ENCODE measurements at regions not wholly inside any gene's neighbourhood (a gene's known extent, or its start where the extent isn't known, plus 50 kb on each side); places are given as distances from the start of the nearest gene placed in this dataset.
"Not testable (repeated sequence)": the region's sequence is repeated elsewhere in the genome, so short reads cannot be mapped to it uniquely, and the experiment has no call there.

GRCh38 chr12:131439752-131440151, 271.1 kb upstream of the SFSWAP start:
- H3K9me3 Mint-ChIP-seq (ENCODE audit: low read depth); H3K27ac Mint-ChIP-seq; H3K27me3 Mint-ChIP-seq; H3K36me3 Mint-ChIP-seq (ENCODE audit: low read depth); H3K4me3 Mint-ChIP-seq; H3K4me1 Mint-ChIP-seq; DNase-seq; ATAC-seq; CTCF ChIA-PET; POLR2A ChIA-PET: not testable (repeated sequence)
- intact Hi-C loops (cut with DNase I, micrococcal nuclease): loop anchor here (2.0 kb wide), 1 partner anchor 213 kb away; no protein-coding TSS in a partner anchor

GRCh38 chr12:131440209-131441059, 270.5 kb upstream of the SFSWAP start:
- H3K27me3 Mint-ChIP-seq; POLR2A ChIA-PET; H3K4me3 Mint-ChIP-seq; H3K4me1 Mint-ChIP-seq; CTCF ChIA-PET; H3K9me3 Mint-ChIP-seq (ENCODE audit: low read depth); H3K27ac Mint-ChIP-seq; intact Hi-C loops (cut with DNase I, micrococcal nuclease); DNase-seq; H3K36me3 Mint-ChIP-seq (ENCODE audit: low read depth): not testable (repeated sequence)
- peak; percentile 44 for ATAC-seq

- intact Hi-C loops (cut with DNase I, micrococcal nuclease): no loop called here
- Mint-ChIP-seq H3K27ac (no peak overlapping the region), H3K27me3 (no peaks in the 10 kb centered on the region), H3K4me1 (no peaks in the 10 kb centered on the region), H3K36me3 (ENCODE audit: low read depth) (no peaks in the 10 kb centered on the region), H3K4me3 (no peak overlapping the region), H3K9me3 (ENCODE audit: low read depth) (no peaks in the 10 kb centered on the region)
- DNase-seq (no peak), ATAC-seq (no peak)
- ChIA-PET CTCF (no interaction called here), POLR2A (no interaction called here)
These were observed 269.9 kb upstream of the SFSWAP start for GRCh38 chr12:131441060-131441396.

- DNase-seq (no peak), ATAC-seq (no peak)
- intact Hi-C loops (cut with DNase I, micrococcal nuclease): no loop called here
- CTCF ChIA-PET: no interaction called here
- POLR2A ChIA-PET: no interaction called here
- H3K9me3 Mint-ChIP-seq (ENCODE audit: low read depth): no peaks in the 10 kb centered on the region
- no peaks in the 10 kb centered on the region for H3K27me3 Mint-ChIP-seq
- no peaks in the 10 kb centered on the region for H3K4me1 Mint-ChIP-seq
- H3K36me3 Mint-ChIP-seq (ENCODE audit: low read depth): no peaks in the 10 kb centered on the region
- no peak overlapping the region for H3K4me3 Mint-ChIP-seq
- H3K27ac Mint-ChIP-seq: no peak overlapping the region
These were observed 269.1 kb upstream of the SFSWAP start for GRCh38 chr12:131441638-131442336.

- Mint-ChIP-seq H3K36me3 (ENCODE audit: low read depth) (no peaks in the 10 kb centered on the region), H3K9me3 (ENCODE audit: low read depth) (no peaks in the 10 kb centered on the region), H3K27me3 (no peaks in the 10 kb centered on the region), H3K27ac (no peak overlapping the region), H3K4me3 (no peak overlapping the region), H3K4me1 (no peaks in the 10 kb centered on the region)
- intact Hi-C loops (cut with DNase I, micrococcal nuclease): no loop called here
- POLR2A ChIA-PET: no interaction called here
- no peak for DNase-seq
- no peak for ATAC-seq
- CTCF ChIA-PET: no interaction called here
These were observed 268.5 kb upstream of the SFSWAP start for GRCh38 chr12:131442337-131442918.

GRCh38 chr12:131443019-131444000, 267.6 kb upstream of the SFSWAP start:
- Mint-ChIP-seq H3K4me1 (no peaks in the 10 kb centered on the region), H3K27ac (no peak overlapping the region), H3K36me3 (ENCODE audit: low read depth) (no peaks in the 10 kb centered on the region), H3K4me3 (no peak overlapping the region), H3K9me3 (ENCODE audit: low read depth) (no peaks in the 10 kb centered on the region), H3K27me3 (no peaks in the 10 kb centered on the region)
- no peak for ATAC-seq
- intact Hi-C loops (cut with DNase I, micrococcal nuclease): no loop called here
- ChIA-PET POLR2A (no interaction called here), CTCF (interaction anchor here (0.5 kb wide), 1 partner anchor 9 kb away, joined by 3 read pairs; no protein-coding TSS in a partner anchor)
- no peak for DNase-seq

- ATAC-seq (no peak), DNase-seq (no peak)
- H3K4me1 Mint-ChIP-seq: no peaks in the 10 kb centered on the region
- H3K36me3 Mint-ChIP-seq (ENCODE audit: low read depth): no peaks in the 10 kb centered on the region
- no peaks in the 10 kb centered on the region for H3K27me3 Mint-ChIP-seq
- no peak overlapping the region for H3K27ac Mint-ChIP-seq
- no peak overlapping the region for H3K4me3 Mint-ChIP-seq
- ChIA-PET CTCF (interaction anchor here (0.5 kb wide), 1 partner anchor 8 kb away, joined by 3 read pairs; no protein-coding TSS in a partner anchor), POLR2A (interaction anchor here (0.6 kb wide), 1 partner anchor 119 kb away, joined by 3 read pairs; no protein-coding TSS in a partner anchor)
- intact Hi-C loops (cut with DNase I, micrococcal nuclease): no loop called here
- H3K9me3 Mint-ChIP-seq (ENCODE audit: low read depth): no peaks in the 10 kb centered on the region
These were observed 266.4 kb upstream of the SFSWAP start for GRCh38 chr12:131444220-131445164.

GRCh38 chr12:131445184-131445774, 265.6 kb upstream of the SFSWAP start:
- ATAC-seq (no peak), DNase-seq (no peak)
- ChIA-PET CTCF (interaction anchor here (0.7 kb wide), 1 partner anchor 290 kb away, joined by 3 read pairs; no protein-coding TSS in a partner anchor), POLR2A (no interaction called here)
- H3K4me3 Mint-ChIP-seq: no peak overlapping the region
- no peak overlapping the region for H3K27ac Mint-ChIP-seq
- H3K9me3 Mint-ChIP-seq (ENCODE audit: low read depth): no peaks in the 10 kb centered on the region
- no peaks in the 10 kb centered on the region for H3K4me1 Mint-ChIP-seq
- intact Hi-C loops (cut with DNase I, micrococcal nuclease): no loop called here
- no peaks in the 10 kb centered on the region for H3K36me3 Mint-ChIP-seq (ENCODE audit: low read depth)
- H3K27me3 Mint-ChIP-seq: peaks cover under 1% of the 10 kb centered on the region

GRCh38 chr12:131445795-131446194, 265.1 kb upstream of the SFSWAP start:
- no peaks in the 10 kb centered on the region for H3K4me1 Mint-ChIP-seq
- H3K9me3 Mint-ChIP-seq (ENCODE audit: low read depth): no peaks in the 10 kb centered on the region
- intact Hi-C loops (cut with DNase I, micrococcal nuclease): no loop called here
- no peak overlapping the region for H3K27ac Mint-ChIP-seq
- H3K27me3 Mint-ChIP-seq: peaks cover 3% of the 10 kb centered on the region
- POLR2A ChIA-PET: no interaction called here
- H3K4me3 Mint-ChIP-seq: no peak overlapping the region
- DNase-seq (no peak), ATAC-seq (no peak)
- CTCF ChIA-PET: interaction anchor here (0.7 kb wide), 1 partner anchor 290 kb away, joined by 3 read pairs; no protein-coding TSS in a partner anchor
- H3K36me3 Mint-ChIP-seq (ENCODE audit: low read depth): no peaks in the 10 kb centered on the region

- H3K27me3 Mint-ChIP-seq; H3K27ac Mint-ChIP-seq; POLR2A ChIA-PET; H3K9me3 Mint-ChIP-seq (ENCODE audit: low read depth); CTCF ChIA-PET; H3K4me1 Mint-ChIP-seq; H3K36me3 Mint-ChIP-seq (ENCODE audit: low read depth); DNase-seq; ATAC-seq; intact Hi-C loops (cut with DNase I, micrococcal nuclease); H3K4me3 Mint-ChIP-seq: not testable (repeated sequence)
These were observed 263.3 kb upstream of the SFSWAP start for GRCh38 chr12:131447636-131448035.
